Astrocyte (in vitro differentiated cells and primary cell): ENCODE measurements at regions not wholly inside any gene's neighbourhood (a gene's known extent, or its start where the extent isn't known, plus 50 kb on each side); places are given as distances from the start of the nearest gene placed in this dataset.
A peak's percentile ranks its signal among the peaks of the same experiment; 100 is the strongest.

Experiments used
- DNase-seq: peaks from one replicate; pipeline ENCODE4 v3.0.0-alpha.2; 2010; ENCODE audit warnings: low read depth
- FAIRE-seq: peaks from 2 replicates; lab custom pipeline; 2011; peaks lifted over from hg19 to GRCh38; lab: Jason Lieb, UNC
- H2AFZ ChIP-seq: 2 replicates; pipeline ENCODE4 v1.6.0; 2012; ENCODE audit warnings: low read depth, low read length, inconsistent platforms
- H3K27ac ChIP-seq: 2 replicates; pipeline ENCODE4 v1.5.1; 2011; ENCODE audit warnings: low read depth, low read length, inconsistent platforms
- H3K27me3 ChIP-seq: 2 replicates; pipeline ENCODE4 v1.6.0; 2011; ENCODE audit warnings: low read length, inconsistent platforms; ENCODE audit not compliant: insufficient read depth
- H3K36me3 ChIP-seq: 2 replicates; pipeline ENCODE4 v1.5.1; 2011; ENCODE audit warnings: low read length, inconsistent platforms; ENCODE audit not compliant: insufficient read depth
- H3K4me1 ChIP-seq: 2 replicates; pipeline ENCODE4 v1.5.1; 2011; ENCODE audit warnings: low read length, inconsistent platforms; ENCODE audit not compliant: insufficient read depth
- H3K4me2 ChIP-seq: 2 replicates; pipeline ENCODE4 v1.6.0; 2012; ENCODE audit warnings: low read length, inconsistent platforms
- H3K4me3 ChIP-seq: 2 replicates; pipeline ENCODE4 v1.5.1; 2011; ENCODE audit warnings: low read depth, mild to moderate bottlenecking, low read length, inconsistent platforms; ENCODE audit not compliant: insufficient read depth
- H3K79me2 ChIP-seq: 2 replicates; pipeline ENCODE4 v1.6.0; 2012; ENCODE audit warnings: mild to moderate bottlenecking, low read length, inconsistent platforms; ENCODE audit not compliant: insufficient read depth
- H3K9ac ChIP-seq: 2 replicates; pipeline ENCODE4 v1.6.0; 2012; ENCODE audit warnings: mild to moderate bottlenecking, low read length, inconsistent platforms
- H3K9me3 ChIP-seq: 2 replicates; pipeline ENCODE4 v1.5.1; 2012; ENCODE audit warnings: low read depth, mild to moderate bottlenecking, low read length, inconsistent platforms; ENCODE audit not compliant: insufficient read depth
- H4K20me1 ChIP-seq: 2 replicates; pipeline ENCODE4 v1.6.0; 2012; ENCODE audit warnings: low read length, inconsistent platforms; ENCODE audit not compliant: insufficient read depth
- H3K27ac Mint-ChIP-seq: one replicate; pipeline ENCODE4 v1.8.0; 2021; ENCODE audit warnings: mild to moderate bottlenecking, mixed read lengths; ENCODE audit not compliant: unreplicated experiment
- H3K27me3 Mint-ChIP-seq: one replicate; pipeline ENCODE4 v1.8.0; 2021; ENCODE audit warnings: low read depth, mixed read lengths; ENCODE audit not compliant: unreplicated experiment
- H3K36me3 Mint-ChIP-seq: one replicate; pipeline ENCODE4 v1.8.0; 2021; ENCODE audit warnings: low read depth, mixed read lengths; ENCODE audit not compliant: unreplicated experiment
- H3K4me1 Mint-ChIP-seq: one replicate; pipeline ENCODE4 v1.8.0; 2021; ENCODE audit warnings: low read depth, mixed read lengths; ENCODE audit not compliant: unreplicated experiment
- H3K4me3 Mint-ChIP-seq: one replicate; pipeline ENCODE4 v1.8.0; 2021; ENCODE audit warnings: mild to moderate bottlenecking, moderate library complexity, mixed read lengths; ENCODE audit not compliant: unreplicated experiment
- H3K9me3 Mint-ChIP-seq: one replicate; pipeline ENCODE4 v1.8.0; 2021; ENCODE audit warnings: mild to moderate bottlenecking, mixed read lengths; ENCODE audit not compliant: unreplicated experiment
- EZH2 ChIP-seq: IDR thresholded peaks from 2 replicates; pipeline ENCODE4 v1.6.1; 2012; ENCODE audit warnings: mild to moderate bottlenecking, low read length, inconsistent platforms; ENCODE audit not compliant: insufficient read depth
- TF ChIP-seq, protein P1 (sequence below): IDR thresholded peaks from 2 replicates; pipeline ENCODE4 v1.5.1; 2011; ENCODE audit warnings: low read depth, mild to moderate bottlenecking, inconsistent platforms, low read length, moderate library complexity; ENCODE audit not compliant: insufficient read depth

DNA sequence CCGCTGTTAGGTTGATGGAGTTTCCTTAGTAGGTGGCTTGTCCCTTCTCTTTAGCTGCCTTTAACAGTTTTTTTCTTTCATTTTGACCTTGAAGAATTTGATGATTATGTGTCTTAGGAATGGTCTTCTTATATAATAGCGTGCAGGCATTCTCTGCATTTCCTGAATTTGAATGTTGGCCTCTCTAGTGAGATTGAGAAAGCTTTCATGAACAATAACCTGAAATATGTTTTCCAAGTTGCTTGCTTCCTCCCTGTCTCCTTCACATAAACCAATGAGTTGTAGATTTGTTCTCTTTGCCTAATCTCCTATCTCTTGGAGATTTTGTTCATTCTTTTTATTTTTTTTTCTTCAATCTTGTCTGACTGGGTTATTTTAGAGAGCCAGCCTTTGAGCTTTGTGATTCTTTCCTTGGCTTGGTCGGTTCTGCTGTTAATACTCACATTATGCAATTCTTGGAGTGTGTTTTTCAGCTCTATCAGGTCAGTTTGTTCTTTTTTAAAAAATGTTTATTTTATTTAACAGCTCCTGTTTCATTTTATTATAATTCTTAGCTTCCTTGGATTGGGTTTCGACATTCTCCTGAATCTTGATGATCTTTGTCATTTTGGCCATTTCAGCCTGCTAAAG lies 627.9 kb downstream of the SI start:
- Mint-ChIP-seq H3K9me3 (peaks cover 4% of the 10 kb centered on the region), H3K27me3 (no peaks in the 10 kb centered on the region), H3K36me3 (no peaks in the 10 kb centered on the region), H3K4me1 (peaks cover 16% of the 10 kb centered on the region), H3K4me3 (no peak overlapping the region), H3K27ac (peak overlapping the region; percentile 79)
- Histone ChIP-seq H4K20me1 (no peaks in the 10 kb centered on the region), H3K4me3 (no peak overlapping the region), H3K9ac (no peak overlapping the region), H3K4me2 (no peak overlapping the region), H3K27me3 (no peaks in the 10 kb centered on the region), H3K79me2 (no peaks in the 10 kb centered on the region), H3K4me1 (no peaks in the 10 kb centered on the region), H3K36me3 (no peaks in the 10 kb centered on the region), H2AFZ (no peak overlapping the region), H3K9me3 (peaks cover 5% of the 10 kb centered on the region), H3K27ac (no peak overlapping the region)
- FAIRE-seq (no peak), DNase-seq (peak; percentile 12)
- TF ChIP-seq, protein P1, sequence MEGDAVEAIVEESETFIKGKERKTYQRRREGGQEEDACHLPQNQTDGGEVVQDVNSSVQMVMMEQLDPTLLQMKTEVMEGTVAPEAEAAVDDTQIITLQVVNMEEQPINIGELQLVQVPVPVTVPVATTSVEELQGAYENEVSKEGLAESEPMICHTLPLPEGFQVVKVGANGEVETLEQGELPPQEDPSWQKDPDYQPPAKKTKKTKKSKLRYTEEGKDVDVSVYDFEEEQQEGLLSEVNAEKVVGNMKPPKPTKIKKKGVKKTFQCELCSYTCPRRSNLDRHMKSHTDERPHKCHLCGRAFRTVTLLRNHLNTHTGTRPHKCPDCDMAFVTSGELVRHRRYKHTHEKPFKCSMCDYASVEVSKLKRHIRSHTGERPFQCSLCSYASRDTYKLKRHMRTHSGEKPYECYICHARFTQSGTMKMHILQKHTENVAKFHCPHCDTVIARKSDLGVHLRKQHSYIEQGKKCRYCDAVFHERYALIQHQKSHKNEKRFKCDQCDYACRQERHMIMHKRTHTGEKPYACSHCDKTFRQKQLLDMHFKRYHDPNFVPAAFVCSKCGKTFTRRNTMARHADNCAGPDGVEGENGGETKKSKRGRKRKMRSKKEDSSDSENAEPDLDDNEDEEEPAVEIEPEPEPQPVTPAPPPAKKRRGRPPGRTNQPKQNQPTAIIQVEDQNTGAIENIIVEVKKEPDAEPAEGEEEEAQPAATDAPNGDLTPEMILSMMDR: no peak
- no peak for TF ChIP-seq EZH2

DNA sequence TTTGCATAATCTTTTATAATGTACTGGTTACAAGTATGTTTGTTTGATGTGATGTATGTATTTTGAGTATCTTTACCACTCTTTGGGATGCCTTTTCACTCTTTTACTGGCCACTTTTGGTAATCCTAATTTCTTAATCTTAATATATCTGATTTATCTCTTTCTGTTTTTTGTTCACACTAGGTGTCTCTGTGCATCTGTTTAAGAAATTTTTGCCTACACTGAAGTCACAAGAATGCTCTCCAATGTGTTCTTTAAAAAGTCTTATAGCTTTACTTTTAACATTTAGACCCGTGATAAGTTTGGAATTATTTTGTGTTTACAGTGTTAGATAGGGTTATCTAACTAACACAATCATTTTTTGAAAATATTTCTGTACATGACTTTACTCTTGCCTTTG lies 659.1 kb downstream of the SI start:
- Histone ChIP-seq H3K79me2 (no peaks in the 10 kb centered on the region), H2AFZ (no peak overlapping the region), H3K9ac (no peak overlapping the region), H4K20me1 (no peaks in the 10 kb centered on the region), H3K4me1 (no peaks in the 10 kb centered on the region), H3K4me3 (no peak overlapping the region), H3K27me3 (no peaks in the 10 kb centered on the region), H3K36me3 (no peaks in the 10 kb centered on the region), H3K9me3 (no peaks in the 10 kb centered on the region), H3K27ac (no peak overlapping the region), H3K4me2 (no peak overlapping the region)
- DNase-seq (no peak), FAIRE-seq (no peak)
- Mint-ChIP-seq H3K27me3 (no peaks in the 10 kb centered on the region), H3K9me3 (no peaks in the 10 kb centered on the region), H3K4me1 (peaks cover 2% of the 10 kb centered on the region), H3K36me3 (no peaks in the 10 kb centered on the region), H3K4me3 (no peak overlapping the region), H3K27ac (no peak overlapping the region)
- TF ChIP-seq, protein P1: no peak
- no peak for TF ChIP-seq EZH2

DNA sequence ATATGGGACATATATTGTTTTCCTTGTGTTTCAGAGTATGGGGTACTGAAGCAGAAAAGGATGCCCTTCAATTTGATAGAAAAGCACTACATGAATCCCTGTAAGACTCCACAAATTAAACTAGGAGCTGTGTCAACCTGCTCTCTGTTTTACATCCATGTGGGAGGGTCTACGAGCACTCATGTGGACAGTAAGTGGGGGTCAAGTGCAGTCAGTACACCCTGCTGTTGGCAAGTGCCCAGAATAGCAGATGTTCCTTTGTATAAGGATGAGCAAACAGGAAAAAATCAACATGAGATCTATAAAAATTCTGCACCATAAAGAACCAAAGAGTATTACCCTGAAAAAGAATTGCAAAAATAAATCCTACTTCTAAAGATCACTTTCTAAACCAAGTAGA lies 659.9 kb downstream of the SI start:
- no peak overlapping the region for H3K4me3 Mint-ChIP-seq
- Histone ChIP-seq H3K36me3 (no peaks in the 10 kb centered on the region), H3K9ac (no peak overlapping the region), H3K27me3 (no peaks in the 10 kb centered on the region), H3K27ac (no peak overlapping the region), H3K79me2 (no peaks in the 10 kb centered on the region), H3K4me1 (no peaks in the 10 kb centered on the region), H3K4me3 (no peak overlapping the region), H4K20me1 (no peaks in the 10 kb centered on the region), H2AFZ (no peak overlapping the region), H3K9me3 (no peaks in the 10 kb centered on the region), H3K4me2 (no peak overlapping the region)
- no peaks in the 10 kb centered on the region for H3K36me3 Mint-ChIP-seq
- FAIRE-seq (no peak), DNase-seq (no peak)
- H3K4me1 Mint-ChIP-seq: peaks cover 2% of the 10 kb centered on the region
- TF ChIP-seq EZH2: no peak
- TF ChIP-seq, protein P1: no peak
- H3K9me3 Mint-ChIP-seq: no peaks in the 10 kb centered on the region
- no peak overlapping the region for H3K27ac Mint-ChIP-seq
- no peaks in the 10 kb centered on the region for H3K27me3 Mint-ChIP-seq
